ENCODE measurements at regions not wholly inside any gene's neighbourhood (a gene's known extent, or its start where the extent isn't known, plus 50 kb on each side); places are given as distances from the start of the nearest gene placed in this dataset.

DNA sequence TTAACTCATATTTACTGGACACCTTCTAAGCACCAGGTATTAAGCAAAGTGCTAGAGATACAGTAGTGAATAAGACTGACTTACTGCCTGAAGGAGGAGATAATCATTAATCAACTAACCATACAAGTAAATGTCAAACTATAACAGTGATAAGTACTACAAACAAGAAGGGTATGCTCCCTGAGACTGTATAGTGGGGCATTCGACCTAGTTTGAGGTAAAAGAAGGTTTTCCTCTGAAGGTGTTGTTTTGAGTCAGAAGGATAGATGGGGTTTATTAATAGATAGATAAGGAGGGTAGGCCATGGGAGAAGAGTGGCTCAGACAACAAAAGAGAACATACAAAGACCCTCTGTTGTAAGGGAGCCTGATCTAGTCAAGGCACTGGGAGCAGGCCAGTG lies 105.4 kb downstream of the DDIT4L start:
- DNase-seq (ENCODE audit: low read depth) = no peak

DNA sequence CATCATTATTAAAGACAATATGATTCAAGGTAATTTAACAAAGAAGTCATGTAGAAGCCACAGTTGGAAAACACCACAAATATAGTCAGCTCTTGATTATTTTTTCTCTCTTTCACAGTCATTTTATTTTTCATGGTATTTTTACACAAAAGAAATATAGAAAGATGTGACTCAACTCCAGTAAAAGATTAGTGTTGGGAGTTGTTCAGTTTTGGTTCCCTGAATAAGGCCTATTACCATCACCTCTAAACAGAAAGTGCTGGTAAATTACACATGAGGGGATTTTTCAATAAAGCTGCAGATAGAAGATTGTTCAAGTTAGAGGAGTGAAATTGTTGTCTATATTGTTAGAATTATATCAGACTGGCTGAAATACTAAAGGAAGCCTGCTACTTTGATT lies 107.0 kb downstream of the DDIT4L start:
- DNase-seq (ENCODE audit: low read depth) = no peak

DNA sequence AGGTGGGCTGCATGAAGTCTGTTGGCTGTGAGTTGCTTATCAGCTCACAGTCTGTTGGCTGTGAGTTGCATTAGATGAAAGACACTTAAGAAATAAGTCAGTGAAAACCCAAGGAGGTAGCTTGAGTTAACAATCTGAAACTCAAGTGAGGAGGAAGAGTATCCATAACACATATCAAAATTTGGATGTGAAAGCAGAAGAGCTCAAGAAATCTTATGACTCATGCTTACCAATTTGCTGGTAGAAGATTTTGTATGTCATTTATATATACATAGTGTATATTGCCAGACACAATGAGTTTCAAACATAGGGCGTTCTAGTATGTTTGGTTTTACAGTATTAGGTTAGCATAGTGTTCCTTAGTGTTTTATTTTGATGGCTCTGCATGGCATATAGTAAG lies 107.4 kb downstream of the DDIT4L start:
- DNase-seq (ENCODE audit: low read depth) = no peak

DNA sequence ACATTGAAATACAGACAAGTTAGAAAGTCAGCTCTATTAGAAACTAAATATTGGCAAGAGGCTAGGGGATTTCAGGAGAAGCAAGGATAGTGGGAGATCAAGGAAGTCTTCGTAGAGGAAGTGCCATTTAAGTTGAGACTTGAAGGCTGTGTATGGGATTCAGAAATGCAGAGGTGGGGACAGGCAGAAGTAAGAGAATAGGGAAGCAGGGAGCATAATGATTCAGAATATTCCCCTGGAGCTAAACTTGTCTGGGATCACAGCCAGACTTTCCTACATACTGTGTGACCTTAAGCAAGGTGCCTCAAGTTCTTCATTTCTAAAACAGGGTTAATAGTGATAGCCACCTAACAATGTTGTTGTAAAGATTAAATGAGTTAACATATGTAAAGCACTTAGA lies 108.8 kb downstream of the DDIT4L start:
- no peak for DNase-seq (ENCODE audit: low read depth)

DNA sequence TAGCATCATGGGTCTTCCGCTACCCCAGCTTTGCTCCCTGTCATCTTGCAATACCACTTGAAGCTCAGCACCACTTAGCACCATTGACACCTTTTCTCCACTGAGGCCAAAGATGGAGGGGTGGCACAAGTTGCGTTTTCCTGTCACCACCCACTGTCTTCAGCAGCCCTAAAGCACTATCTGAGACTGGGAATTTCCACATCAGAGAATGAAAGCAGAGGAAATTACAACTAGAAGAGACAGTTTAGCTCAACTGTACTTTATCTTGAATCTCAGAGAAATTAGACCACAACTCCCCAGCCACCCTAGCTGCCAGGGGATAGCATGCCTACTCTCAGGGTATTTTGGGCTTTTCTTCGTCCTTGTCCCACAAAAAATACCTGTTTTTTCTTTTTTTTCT lies 111.0 kb downstream of the DDIT4L start:
- no peak for DNase-seq (ENCODE audit: low read depth)

DNA sequence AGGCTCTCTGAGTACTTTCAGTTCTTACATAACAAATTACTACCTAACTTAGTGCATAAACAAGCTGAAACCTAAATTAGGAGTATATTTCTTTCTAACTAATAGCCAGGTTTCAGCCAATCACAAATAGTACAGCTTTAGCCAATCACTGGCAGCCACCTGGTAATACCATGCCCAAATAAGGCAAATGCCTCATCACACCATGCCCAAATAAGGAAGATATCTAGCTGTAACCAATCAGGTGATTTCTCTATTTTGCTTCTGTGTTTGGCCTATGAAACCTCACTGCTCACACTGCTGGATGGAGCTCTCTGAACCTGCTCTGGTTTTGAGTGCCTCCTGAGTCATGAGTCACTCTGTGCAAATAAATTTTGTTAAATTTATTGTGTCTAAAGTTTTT lies 113.5 kb downstream of the DDIT4L start:
- DNase-seq (ENCODE audit: low read depth) = no peak

DNA sequence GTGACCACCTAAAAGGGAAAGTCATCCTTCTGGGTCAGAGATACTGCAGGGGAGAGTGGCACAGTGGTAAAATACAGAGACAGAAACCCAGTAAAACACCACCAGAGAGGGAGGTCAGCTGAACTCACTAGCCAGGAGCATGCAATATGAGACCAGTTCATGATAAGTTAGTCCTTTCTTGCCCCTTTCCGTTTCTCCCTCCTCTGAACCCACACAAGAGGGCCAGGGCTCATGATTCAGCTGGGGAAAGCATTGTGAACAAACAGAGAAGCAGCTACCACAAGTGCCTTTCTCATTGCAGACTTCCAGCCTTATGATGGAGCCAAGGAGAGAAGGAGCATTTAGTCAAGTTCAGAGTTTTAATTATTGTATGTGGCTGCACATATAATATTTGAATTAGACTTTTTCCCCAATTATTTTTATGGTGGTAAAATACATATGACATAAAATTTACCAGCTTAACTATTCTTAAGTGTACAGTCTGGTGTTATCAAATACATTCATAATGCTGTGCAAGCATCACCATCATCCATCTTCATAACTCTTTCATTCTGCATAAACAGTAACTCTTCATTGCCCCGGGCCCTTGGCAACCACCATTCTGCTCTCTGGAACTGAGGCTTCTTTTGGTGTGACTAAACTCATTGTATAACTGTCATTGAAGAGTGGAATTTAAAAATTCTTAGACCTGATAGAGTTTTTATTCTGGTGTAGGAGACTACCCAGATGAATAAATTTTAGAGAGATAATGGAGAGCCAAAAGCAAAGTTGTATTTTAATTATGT lies 114.6 kb downstream of the DDIT4L start:
- no peak for DNase-seq (ENCODE audit: low read depth)

DNA sequence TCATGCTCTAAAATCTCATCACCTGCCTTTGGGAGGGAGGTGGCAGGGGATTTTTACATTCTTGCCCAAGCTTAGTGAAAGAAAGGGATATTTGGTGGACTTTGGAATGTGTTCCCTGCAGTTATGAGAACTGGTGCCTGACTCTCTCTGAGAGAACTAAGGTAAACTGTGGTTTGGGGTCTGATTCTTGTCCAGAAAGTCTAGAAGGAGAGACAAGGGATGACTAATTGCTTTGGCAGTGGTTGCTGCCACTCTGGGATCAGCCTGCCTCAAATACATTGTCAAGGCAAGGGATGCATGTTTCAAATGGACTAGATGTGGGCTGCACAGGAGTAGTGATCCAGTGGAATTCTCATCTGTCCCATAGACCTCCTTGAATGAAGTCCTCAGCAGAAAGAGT lies 115.2 kb downstream of the DDIT4L start:
- no peak for DNase-seq (ENCODE audit: low read depth)

DNA sequence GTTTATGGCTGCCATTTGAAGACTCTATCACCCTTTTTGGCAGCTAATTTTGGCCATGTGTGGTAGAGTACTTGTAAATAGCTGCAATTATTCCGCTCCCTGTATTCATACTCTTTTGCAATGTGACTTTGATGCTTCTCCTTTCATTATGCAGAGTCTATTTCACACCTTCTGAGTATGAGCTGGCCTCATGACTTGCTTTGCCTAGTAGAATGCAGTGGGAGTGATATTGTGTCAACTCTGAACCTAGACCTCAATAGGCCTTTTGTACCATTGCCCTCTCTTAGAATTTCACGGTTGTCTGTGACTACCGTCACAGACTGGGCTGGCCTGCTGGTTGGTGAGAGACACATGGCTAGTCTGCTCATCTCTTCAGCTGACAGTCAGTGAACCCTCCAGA lies 118.8 kb downstream of the DDIT4L start:
- DNase-seq (ENCODE audit: low read depth) = no peak

DNA sequence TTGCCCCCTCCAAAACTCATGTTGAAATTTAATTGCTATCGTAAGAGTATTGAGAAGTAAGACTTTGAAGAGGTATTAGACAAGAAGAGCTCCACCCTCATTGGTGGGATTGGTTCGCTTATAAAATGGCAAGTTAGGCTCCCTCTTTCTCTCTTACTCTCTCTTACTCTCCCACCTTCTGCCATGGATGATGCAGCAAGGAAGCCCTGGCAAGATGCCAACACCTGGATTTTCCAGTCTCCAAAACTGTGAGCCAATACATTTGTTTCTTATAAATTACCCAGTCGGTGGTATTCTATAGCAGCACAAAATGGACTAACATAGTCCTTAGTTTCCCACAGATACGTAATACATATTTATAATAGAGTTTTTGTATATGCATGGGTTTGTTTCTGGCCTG lies 119.4 kb downstream of the DDIT4L start:
- DNase-seq (ENCODE audit: low read depth) = no peak

DNA sequence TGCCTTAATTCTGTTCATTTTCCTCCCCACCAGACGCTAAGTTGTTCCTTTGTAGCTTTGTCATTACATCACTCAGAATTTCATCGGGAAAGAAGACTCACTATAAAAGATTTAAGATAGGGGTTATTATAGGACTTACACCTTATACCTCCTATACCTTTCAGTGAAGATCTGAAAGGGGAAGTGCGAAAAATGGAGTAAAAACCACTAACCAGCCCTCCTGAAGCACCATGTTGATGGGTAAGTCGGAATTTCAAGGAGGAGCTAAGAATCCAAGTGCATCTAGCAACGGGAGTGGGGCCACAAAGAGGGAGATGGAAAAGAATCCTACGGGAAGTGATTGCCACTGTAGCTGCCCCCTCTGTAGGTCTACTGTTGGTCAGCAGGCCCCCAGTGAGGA lies 119.1 kb upstream of the H2AZ1 start:
- DNase-seq (ENCODE audit: low read depth) = no peak

DNA sequence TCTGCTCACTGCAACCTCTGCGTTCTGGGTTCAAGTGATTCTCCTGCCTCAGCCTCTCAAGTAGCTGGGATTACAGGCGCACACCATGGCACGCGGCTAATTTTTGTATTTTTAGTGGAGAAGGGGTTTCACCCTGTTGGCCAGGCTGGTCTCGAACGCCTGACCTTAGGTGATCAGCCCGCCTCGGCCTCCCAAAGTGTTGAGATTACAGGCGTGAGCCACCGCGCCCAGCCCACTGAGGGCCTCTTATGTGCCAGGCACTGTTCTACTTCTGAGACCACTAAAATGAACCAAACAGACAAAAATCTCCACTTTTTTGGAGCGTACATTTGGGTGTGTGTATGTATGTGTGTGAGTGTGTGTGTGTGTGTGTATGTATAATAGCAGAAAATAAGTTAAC lies 117.2 kb upstream of the H2AZ1 start:
- no peak for DNase-seq (ENCODE audit: low read depth)

DNA sequence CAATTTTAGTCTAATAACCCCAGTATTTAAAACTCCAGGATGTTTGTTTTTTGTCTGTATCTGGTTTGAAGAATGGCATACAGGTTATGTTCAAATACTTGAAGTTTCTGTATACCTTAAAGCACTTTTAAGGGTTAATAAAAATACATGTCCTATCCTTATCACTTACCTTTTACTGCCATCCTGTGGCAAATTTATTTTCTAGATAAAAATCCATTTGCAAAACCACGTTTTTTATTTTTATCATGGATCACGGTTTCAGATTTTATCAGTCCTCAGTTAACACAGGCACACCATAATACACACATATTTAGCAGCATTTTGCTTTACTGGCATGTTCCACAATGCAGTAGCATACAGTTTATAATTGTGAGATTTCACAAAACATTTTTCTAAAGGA lies 113.3 kb upstream of the H2AZ1 start:
- DNase-seq (ENCODE audit: low read depth) = no peak

DNA sequence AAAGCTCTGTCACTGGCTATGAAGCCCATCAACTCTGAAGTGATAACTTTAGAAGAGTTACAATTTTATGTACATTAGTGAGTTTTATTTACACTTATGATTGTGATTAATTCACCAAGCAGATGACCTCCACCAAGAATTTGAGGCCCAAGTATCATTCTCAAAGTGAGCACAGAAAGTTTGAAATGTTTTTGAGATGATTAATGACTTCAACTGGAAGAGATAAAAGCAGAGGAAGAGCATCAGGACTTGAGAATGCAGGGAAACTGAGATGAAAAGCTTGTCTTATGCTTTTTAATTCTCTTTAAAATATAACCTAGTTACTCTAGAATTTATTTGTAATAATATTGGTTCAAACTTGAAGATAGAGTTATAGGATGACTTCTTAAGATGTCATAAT lies 112.8 kb upstream of the H2AZ1 start:
- DNase-seq (ENCODE audit: low read depth) = no peak

DNA sequence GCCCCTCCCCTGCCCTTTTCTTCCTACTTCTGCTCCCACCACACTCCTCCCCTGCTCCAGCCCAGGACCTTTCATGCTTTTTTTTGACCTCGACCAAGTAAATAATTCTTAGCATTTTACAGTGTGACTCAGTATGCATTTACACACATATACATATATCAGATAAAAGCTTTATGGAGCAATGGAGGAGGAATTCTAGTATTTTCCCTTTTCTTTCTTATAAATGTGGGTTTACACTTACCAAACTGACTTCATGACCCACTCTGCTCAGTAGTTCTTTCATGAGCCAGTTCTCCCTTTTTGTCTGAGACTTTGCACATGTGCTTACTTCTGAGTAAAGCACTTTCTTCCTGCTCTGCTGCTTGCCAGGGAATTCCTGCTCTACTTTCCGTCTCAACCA lies 111.8 kb upstream of the H2AZ1 start:
- DNase-seq (ENCODE audit: low read depth) = no peak

DNA sequence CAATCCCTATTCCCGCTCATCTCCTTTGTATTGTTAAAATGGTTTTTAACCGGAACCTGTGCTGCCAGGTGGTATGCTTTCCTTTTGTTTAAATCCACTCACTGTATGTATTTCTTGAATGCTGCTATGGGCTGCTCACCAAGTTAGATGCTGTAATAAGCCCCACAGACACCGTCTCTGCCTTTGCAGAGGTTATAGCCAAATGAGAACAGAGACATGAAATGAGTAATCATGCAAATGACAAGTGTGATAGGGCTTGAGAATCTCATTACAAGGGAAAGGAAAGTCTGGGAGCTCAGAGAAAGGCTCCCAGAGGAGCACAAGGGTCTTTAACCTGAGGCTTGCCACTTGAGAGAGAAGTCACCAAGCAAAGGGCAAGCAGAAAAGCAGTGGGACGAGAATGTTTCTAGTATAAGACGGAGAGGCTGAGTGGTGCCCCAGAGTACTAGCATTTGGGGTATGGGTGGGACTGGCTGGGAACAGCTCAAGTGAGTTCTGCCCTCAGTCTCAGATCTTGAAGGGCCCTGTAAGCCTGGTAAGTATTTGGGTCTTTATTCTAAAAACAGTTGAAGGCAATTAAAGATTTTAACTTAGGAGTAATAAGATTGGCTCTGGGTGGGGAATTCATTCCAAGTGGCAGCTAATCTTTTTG lies 110.8 kb upstream of the H2AZ1 start:
- DNase-seq (ENCODE audit: low read depth) = no peak

DNA sequence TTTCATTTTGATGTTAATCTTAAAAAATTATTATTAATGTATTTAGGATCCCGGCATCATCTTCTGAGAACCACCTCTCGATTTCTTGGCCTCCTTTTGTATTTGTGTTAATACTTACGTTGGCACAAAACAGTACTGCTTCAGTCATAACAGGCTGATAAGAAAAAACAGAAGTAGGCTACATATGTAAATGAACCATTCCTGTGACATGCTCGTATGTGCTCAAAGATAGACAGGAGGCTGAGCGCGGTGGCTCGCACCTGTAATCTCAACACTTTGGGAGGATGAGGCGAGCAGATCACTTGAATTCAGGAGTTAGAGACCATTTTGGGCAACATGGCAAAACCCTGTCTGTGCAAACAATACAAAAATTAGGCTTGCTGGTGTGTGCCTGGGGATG lies 109.4 kb upstream of the H2AZ1 start:
- DNase-seq (ENCODE audit: low read depth) = no peak

DNA sequence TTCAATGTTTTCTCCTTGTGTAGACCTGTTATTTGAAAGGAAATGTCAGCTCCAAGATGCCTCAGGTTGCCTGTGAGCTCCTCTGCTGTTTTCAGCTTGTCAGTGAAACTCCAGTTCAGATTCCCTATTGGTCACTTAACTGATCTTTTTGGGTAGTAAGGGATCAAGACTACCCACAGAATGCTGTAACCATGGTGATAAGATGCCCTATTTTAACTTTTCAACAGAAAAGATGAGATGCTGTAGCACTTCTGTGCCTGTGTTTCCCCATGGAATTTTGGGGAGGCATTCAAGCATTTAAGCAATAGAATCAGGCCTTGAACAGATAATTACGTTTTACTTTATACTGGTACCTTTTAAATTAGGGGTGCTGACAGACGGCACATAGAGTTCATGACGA lies 106.6 kb upstream of the H2AZ1 start:
- DNase-seq (ENCODE audit: low read depth) = no peak

DNA sequence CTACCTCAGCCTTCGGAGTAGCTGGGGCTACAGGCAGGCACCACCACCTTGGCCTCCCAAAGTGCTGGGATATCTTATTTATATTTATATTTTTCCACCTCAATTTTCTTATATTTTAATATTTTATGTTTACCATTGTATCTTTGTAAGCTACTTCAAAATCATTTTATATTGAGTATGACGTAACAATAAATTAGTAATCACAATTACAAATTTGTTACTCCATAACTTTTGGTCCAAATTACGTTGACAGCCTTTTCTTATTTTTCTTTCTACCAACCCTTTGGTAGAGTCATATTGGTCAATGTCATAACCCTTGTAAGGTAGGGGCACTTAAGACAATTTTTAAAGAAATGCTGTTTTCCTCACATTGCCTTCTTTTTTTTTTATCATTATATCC lies 104.0 kb upstream of the H2AZ1 start:
- DNase-seq (ENCODE audit: low read depth) = no peak

DNA sequence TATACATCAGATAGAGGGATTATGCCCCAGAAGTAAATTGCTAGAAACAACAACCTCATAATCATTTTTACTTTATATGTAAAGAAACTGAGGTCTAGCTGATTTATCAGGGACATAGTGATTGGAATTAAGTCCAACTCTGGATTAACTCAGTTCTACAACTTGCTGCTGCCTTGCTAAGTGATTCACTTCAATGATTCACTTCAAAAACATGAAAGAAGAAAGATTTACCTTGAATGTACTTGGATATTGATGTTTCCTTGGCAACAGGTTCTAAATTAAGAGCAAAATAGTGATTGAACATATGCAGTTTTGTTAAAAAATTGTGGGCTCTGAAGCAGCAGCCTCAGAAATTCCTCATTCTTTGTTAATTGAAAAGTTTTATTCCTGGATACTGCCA lies 99.8 kb upstream of the H2AZ1 start:
- DNase-seq (ENCODE audit: low read depth) = no peak

DNA sequence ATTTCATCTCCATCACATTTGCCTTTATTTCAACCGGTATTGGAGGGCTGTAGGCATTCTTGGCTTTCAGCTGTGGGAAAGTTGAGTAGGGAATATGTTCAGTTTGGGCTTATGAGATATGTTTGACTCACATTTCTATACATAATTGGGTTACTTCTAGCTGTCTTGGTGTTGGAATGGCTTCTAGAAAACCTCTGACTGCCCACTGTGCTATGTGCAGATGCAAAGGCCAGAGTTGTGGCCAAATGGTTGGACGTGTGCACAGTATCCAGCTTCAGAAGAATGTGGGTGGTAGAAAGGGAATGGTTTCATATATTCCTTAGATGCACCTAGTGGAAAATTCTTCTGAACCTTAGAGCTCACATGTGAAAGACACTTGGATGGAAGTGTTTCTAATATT lies 92.6 kb upstream of the H2AZ1 start:
- no peak for DNase-seq (ENCODE audit: low read depth)

DNA sequence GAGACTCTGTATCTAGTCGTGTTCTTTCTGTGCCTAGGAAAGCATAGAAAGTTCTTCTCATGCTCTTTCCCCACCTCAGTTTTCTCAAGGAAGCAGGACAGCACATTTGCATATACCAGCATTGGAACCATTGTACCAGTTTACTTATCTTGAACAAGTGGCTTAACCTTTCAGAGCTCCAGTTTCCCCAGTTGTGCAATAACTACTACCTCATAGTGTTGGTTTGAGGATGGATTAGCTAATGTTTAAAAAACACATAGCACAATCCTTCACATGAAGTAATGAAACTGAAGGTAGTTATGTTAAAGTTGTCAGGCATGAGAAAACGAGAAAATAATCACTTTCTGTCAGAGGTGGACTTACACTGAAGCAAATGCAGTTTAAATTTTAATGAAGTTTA lies 92.2 kb upstream of the H2AZ1 start:
- no peak for DNase-seq (ENCODE audit: low read depth)

DNA sequence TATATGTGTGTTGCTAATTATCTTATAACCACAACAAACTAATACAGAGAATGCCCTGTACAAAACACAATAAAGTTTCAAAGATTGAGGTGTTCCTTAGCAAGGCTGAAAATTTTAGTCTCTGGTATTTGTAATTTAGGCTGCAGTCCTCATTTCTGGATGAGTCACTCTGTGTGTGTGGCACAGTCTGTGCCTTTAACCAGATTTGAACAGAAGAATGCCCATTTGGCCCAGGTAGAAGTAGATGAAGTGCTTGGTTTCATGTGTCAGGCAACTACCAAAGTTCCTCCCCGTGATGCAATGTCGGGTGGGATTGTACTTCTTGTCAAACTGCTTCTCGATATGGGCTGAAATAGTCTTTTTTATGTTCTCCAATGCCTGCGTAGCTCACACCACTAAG lies 91.6 kb upstream of the H2AZ1 start:
- DNase-seq (ENCODE audit: low read depth) = no peak

DNA sequence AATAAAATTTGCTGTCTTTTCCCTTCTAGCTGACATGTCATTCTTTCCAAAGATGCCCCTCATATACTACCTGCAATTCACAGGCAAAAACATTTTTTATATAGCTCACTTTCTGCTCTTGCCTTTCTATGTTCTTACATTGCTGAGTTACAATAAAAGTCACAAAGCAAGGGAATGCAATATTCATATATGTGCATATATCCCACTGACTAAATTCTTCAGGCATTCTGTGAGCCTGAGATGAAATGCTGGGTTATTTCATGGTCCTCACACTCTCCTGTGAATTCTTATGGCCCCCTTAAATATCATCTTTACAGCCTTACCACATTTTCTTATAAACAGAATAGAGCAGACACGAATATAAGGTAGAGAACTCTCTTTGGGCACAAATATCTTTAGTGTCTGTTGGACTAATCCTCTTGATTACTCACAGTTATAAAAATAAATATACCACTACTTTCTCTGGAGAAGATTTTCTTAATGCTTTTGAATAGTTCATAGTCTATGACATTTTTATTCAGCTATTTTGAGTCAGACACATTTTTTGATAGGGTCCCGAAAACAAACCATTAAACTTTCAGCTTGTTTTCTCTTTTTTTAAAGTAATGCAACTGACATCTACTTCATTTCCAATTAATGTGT lies 84.1 kb upstream of the H2AZ1 start:
- no peak for DNase-seq (ENCODE audit: low read depth)

Measured in stimulated activated CD8-positive, alpha-beta memory T cell treated with anti-CD3 and anti-CD28 coated beads, Interleukin-12 subunit alpha, Interleukin-12 subunit beta, amount 100 ng/mL, for 4 hours (primary cell).